ENCODE measurements at regions not wholly inside any gene's neighbourhood (a gene's known extent, or its start where the extent isn't known, plus 50 kb on each side); places are given as distances from the start of the nearest gene placed in this dataset.
A peak's percentile ranks its signal among the peaks of the same experiment; 100 is the strongest.

DNA sequence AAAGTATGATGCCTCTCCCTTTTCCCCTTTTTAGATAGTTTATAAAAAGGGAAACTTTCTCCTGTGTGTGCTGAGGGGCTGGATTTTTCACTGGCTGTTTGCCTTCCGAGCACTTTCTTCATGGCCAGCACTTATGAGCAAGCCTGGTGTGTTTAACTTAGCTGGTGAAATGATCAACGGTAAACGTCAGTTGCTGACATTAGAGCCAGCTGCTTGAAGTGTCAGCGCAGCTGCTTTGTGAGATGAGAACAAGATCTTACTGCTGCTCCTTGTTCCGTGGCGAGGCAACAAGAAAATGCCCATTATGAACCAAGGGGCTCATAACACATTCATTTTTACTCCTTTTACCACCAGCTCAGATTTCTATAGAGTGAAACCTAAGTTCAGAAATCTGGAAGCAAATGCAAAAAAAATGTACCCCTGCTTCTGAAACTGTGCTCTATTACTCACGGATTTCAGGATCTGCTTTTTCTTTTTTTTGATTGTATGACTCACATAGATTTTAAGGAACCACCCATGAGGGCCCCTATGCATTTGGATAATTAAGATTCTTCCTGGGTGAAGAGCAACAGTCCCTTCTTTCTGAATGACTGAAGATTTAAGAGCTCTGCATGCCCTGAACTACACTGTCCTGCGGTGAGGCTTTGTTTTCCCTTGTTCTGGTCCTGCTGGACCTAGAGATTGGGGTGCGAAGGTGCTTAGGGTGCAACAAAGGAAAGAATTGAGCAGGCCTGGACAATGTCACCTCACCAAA is 74.3 kb upstream of the CPM start:
- no peak overlapping the region for H3K23ac ChIP-seq (ENCODE audit: low read length)
- no peaks in the 10 kb centered on the region for H3K27me3 ChIP-seq (ENCODE audit: insufficient read depth, low read length)
- no peak overlapping the region for H2BK5ac ChIP-seq (ENCODE audit: low read depth, low read length, poor library complexity)
- peak overlapping the region; percentile 51 for H3K27ac ChIP-seq (ENCODE audit: low read depth, low read length)
- peak overlapping the region; percentile 24 for H3K4me2 ChIP-seq (ENCODE audit: low read length)
- H4K8ac ChIP-seq (ENCODE audit: low read depth, low read length) = no peak overlapping the region
- H3K4ac ChIP-seq (ENCODE audit: low read depth, low read length) = no peak overlapping the region
- H2AK5ac ChIP-seq (ENCODE audit: low read length) = no peak overlapping the region
- H3K4me1 ChIP-seq (ENCODE audit: control insufficient read depth in 1 of 2, insufficient read depth in 2 of 2, low read length in 2 of 2) = peaks cover 2 to 11% of the 10 kb centered on the region in 2 experiments
- no peaks in the 10 kb centered on the region for H3K79me2 ChIP-seq (ENCODE audit: control insufficient read depth, insufficient read depth, low read length, poor library complexity)
- no peak overlapping the region for H3K4me3 ChIP-seq (ENCODE audit: low read depth, low read length)
- WGBS (ENCODE audit: extremely low coverage, insufficient coverage, insufficient read length) = no CpG with 5 or more reads among the region's 9 CpGs
- no peak overlapping the region for H2BK12ac ChIP-seq (ENCODE audit: low read length)
- H4K12ac ChIP-seq (ENCODE audit: low read depth, low read length) = no peak overlapping the region
- H4K91ac ChIP-seq (ENCODE audit: low read depth, low read length) = no peak overlapping the region
- H2AFZ ChIP-seq (ENCODE audit: insufficient read depth, low read length, poor library complexity) = no peak overlapping the region
- no peaks in the 10 kb centered on the region for H3K79me1 ChIP-seq (ENCODE audit: low read length)
- no peak overlapping the region for H3K14ac ChIP-seq (ENCODE audit: low read length)
- H3K9me3 ChIP-seq (ENCODE audit: insufficient read depth, low read depth, low read length) = no peaks in the 10 kb centered on the region
- no peak overlapping the region for H2BK120ac ChIP-seq (ENCODE audit: insufficient read depth, low read length, poor library complexity)
- no peak overlapping the region for H3K9ac ChIP-seq (ENCODE audit: low read length)
- no peaks in the 10 kb centered on the region for H3K36me3 ChIP-seq (ENCODE audit: control insufficient read depth in 1 of 2, insufficient read depth in 2 of 2, low read length in 2 of 2)
- no peak overlapping the region for H3K18ac ChIP-seq (ENCODE audit: low read length)
- DNase-seq = peak; percentile 56 to 86

DNA sequence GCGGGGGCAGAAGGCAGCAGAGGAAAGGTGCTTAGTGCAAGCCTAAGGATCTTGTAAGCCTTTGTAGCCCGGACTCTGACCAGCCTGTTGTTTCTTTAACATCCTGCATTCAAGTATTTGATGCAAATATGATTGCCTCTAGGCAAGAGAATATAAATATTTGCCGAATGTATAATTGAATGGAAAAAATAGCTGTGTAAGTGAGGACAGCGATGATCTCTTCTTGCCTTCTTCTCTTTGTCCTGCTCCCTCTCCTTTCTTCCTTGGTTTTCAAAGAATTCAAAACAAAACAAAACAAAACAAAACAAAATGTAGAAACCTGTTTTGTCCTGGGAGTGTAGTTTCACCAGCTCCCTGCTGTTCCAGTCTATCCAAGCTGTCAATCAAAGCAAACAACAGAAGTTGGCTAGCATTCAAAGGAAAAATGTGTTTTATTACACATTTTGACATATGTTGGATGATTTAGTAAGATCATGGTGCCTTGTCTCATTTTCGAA is 74.9 kb upstream of the CPM start:
- no peak overlapping the region for H3K18ac ChIP-seq (ENCODE audit: low read length)
- H3K36me3 ChIP-seq (ENCODE audit: control insufficient read depth in 1 of 2, insufficient read depth in 2 of 2, low read length in 2 of 2) = no peaks in the 10 kb centered on the region
- peak overlapping the region; percentile 9 for H3K4me2 ChIP-seq (ENCODE audit: low read length)
- no peaks in the 10 kb centered on the region for H3K79me1 ChIP-seq (ENCODE audit: low read length)
- no peak overlapping the region for H3K4me3 ChIP-seq (ENCODE audit: low read depth, low read length)
- no CpG with 5 or more reads among the region's 5 CpGs for WGBS (ENCODE audit: extremely low coverage, insufficient coverage, insufficient read length)
- H2BK5ac ChIP-seq (ENCODE audit: low read depth, low read length, poor library complexity) = no peak overlapping the region
- no peak overlapping the region for H3K14ac ChIP-seq (ENCODE audit: low read length)
- no peak overlapping the region for H4K12ac ChIP-seq (ENCODE audit: low read depth, low read length)
- H2AFZ ChIP-seq (ENCODE audit: insufficient read depth, low read length, poor library complexity) = no peak overlapping the region
- peaks cover 2 to 11% of the 10 kb centered on the region in 2 experiments for H3K4me1 ChIP-seq (ENCODE audit: control insufficient read depth in 1 of 2, insufficient read depth in 2 of 2, low read length in 2 of 2)
- H3K4ac ChIP-seq (ENCODE audit: low read depth, low read length) = no peak overlapping the region
- no peak overlapping the region for H3K23ac ChIP-seq (ENCODE audit: low read length)
- H2BK120ac ChIP-seq (ENCODE audit: insufficient read depth, low read length, poor library complexity) = no peak overlapping the region
- no peak overlapping the region for H2AK5ac ChIP-seq (ENCODE audit: low read length)
- DNase-seq = peak; percentile 19 to 80
- no peaks in the 10 kb centered on the region for H3K9me3 ChIP-seq (ENCODE audit: insufficient read depth, low read depth, low read length)
- no peak overlapping the region for H4K91ac ChIP-seq (ENCODE audit: low read depth, low read length)
- no peaks in the 10 kb centered on the region for H3K27me3 ChIP-seq (ENCODE audit: insufficient read depth, low read length)
- H4K8ac ChIP-seq (ENCODE audit: low read depth, low read length) = no peak overlapping the region
- no peak overlapping the region for H2BK12ac ChIP-seq (ENCODE audit: low read length)
- H3K9ac ChIP-seq (ENCODE audit: low read length) = no peak overlapping the region
- H3K27ac ChIP-seq (ENCODE audit: low read depth, low read length) = peak overlapping the region; percentile 29
- H3K79me2 ChIP-seq (ENCODE audit: control insufficient read depth, insufficient read depth, low read length, poor library complexity) = no peaks in the 10 kb centered on the region

DNA sequence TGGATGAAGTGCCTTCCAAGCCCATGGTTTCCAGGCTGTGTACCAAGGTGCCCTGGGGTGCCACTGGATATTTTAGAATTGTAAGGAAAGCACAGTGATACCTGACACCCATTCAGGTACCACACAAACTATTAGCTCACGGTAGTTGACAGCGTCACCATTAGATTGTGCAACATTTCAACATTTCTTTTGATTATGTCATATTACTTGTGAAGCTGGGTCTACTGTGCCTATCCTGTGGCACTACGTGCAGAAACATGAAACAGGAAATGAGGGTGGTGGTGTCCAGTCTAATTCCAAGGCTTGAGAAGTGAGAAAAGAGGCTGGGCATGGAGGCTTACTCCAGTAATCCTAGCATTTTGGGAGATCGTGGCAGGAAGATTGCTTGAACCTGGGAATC is 75.5 kb upstream of the CPM start:
- no peak overlapping the region for H4K12ac ChIP-seq (ENCODE audit: low read depth, low read length)

DNA sequence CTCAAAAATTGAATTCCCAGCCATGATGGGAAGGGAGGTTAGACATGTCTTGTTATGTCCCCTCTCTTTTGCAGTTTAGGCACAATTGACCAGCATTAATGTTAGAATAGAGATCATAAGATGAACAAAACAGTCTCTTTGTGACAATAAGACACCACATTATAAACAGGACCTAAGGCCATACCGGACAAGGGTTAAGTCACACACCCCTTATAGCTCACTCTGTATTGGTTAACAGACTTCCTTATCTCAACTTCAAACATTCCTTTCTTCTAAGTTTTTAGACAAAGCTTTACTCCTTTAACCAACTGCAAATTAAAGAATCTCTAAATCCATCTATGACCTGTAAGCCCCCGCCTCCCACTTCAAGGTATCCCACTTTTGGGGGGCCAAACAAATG is 81.1 kb upstream of the CPM start:
- Histone ChIP-seq H3K9me3 (ENCODE audit: insufficient read depth, low read depth, low read length) (no peaks in the 10 kb centered on the region), H3K14ac (ENCODE audit: low read length) (no peak overlapping the region), H2AK5ac (ENCODE audit: low read length) (no peak overlapping the region), H2BK5ac (ENCODE audit: low read depth, low read length, poor library complexity) (no peak overlapping the region), H4K8ac (ENCODE audit: low read depth, low read length) (no peak overlapping the region), H4K12ac (ENCODE audit: low read depth, low read length) (no peak overlapping the region), H3K4me3 (ENCODE audit: low read depth, low read length) (no peak overlapping the region), H3K4ac (ENCODE audit: low read depth, low read length) (no peak overlapping the region), H2AFZ (ENCODE audit: insufficient read depth, low read length, poor library complexity) (no peak overlapping the region), H3K9ac (ENCODE audit: low read length) (no peak overlapping the region), H3K23ac (ENCODE audit: low read length) (no peak overlapping the region), H3K4me2 (ENCODE audit: low read length) (no peak overlapping the region), H3K4me1 (ENCODE audit: control insufficient read depth in 1 of 2, insufficient read depth in 2 of 2, low read length in 2 of 2) (peaks cover 3 to 6% of the 10 kb centered on the region in 2 experiments), H2BK12ac (ENCODE audit: low read length) (no peak overlapping the region), H2BK120ac (ENCODE audit: insufficient read depth, low read length, poor library complexity) (no peak overlapping the region), H3K36me3 (ENCODE audit: control insufficient read depth in 1 of 2, insufficient read depth in 2 of 2, low read length in 2 of 2) (no peaks in the 10 kb centered on the region), H3K18ac (ENCODE audit: low read length) (no peak overlapping the region), H4K91ac (ENCODE audit: low read depth, low read length) (no peak overlapping the region), H3K27ac (ENCODE audit: low read depth, low read length) (no peak overlapping the region), H3K79me1 (ENCODE audit: low read length) (peaks cover 2% of the 10 kb centered on the region), H3K79me2 (ENCODE audit: control insufficient read depth, insufficient read depth, low read length, poor library complexity) (no peaks in the 10 kb centered on the region), H3K27me3 (ENCODE audit: insufficient read depth, low read length) (no peaks in the 10 kb centered on the region)
- no CpG with 5 or more reads among the region's 2 CpGs for WGBS (ENCODE audit: extremely low coverage, insufficient coverage, insufficient read length)
- DNase-seq = no peak

More for the DNA sequence above, 75.5 kb upstream of the CPM start:
- H3K18ac ChIP-seq (ENCODE audit: low read length) = no peak overlapping the region
- no CpG with 5 or more reads among the region's 4 CpGs for WGBS (ENCODE audit: extremely low coverage, insufficient coverage, insufficient read length)
- peaks cover 2 to 11% of the 10 kb centered on the region in 2 experiments for H3K4me1 ChIP-seq (ENCODE audit: control insufficient read depth in 1 of 2, insufficient read depth in 2 of 2, low read length in 2 of 2)
- no peaks in the 10 kb centered on the region for H3K27me3 ChIP-seq (ENCODE audit: insufficient read depth, low read length)
- DNase-seq = peak; percentile 82 to 100
- no peak overlapping the region for H2BK120ac ChIP-seq (ENCODE audit: insufficient read depth, low read length, poor library complexity)
- no peak overlapping the region for H3K4me2 ChIP-seq (ENCODE audit: low read length)
- H3K36me3 ChIP-seq (ENCODE audit: control insufficient read depth in 1 of 2, insufficient read depth in 2 of 2, low read length in 2 of 2) = no peaks in the 10 kb centered on the region
- no peak overlapping the region for H2BK12ac ChIP-seq (ENCODE audit: low read length)
- no peak overlapping the region for H2AFZ ChIP-seq (ENCODE audit: insufficient read depth, low read length, poor library complexity)
- H2BK5ac ChIP-seq (ENCODE audit: low read depth, low read length, poor library complexity) = no peak overlapping the region
- no peak overlapping the region for H4K8ac ChIP-seq (ENCODE audit: low read depth, low read length)
- no peak overlapping the region for H3K4ac ChIP-seq (ENCODE audit: low read depth, low read length)
- no peak overlapping the region for H3K4me3 ChIP-seq (ENCODE audit: low read depth, low read length)
- no peak overlapping the region for H3K14ac ChIP-seq (ENCODE audit: low read length)
- H4K91ac ChIP-seq (ENCODE audit: low read depth, low read length) = no peak overlapping the region
- H3K27ac ChIP-seq (ENCODE audit: low read depth, low read length) = peak overlapping the region; percentile 0
- H3K9me3 ChIP-seq (ENCODE audit: insufficient read depth, low read depth, low read length) = no peaks in the 10 kb centered on the region
- no peak overlapping the region for H3K9ac ChIP-seq (ENCODE audit: low read length)
- no peak overlapping the region for H2AK5ac ChIP-seq (ENCODE audit: low read length)
- no peak overlapping the region for H3K23ac ChIP-seq (ENCODE audit: low read length)
- no peaks in the 10 kb centered on the region for H3K79me2 ChIP-seq (ENCODE audit: control insufficient read depth, insufficient read depth, low read length, poor library complexity)
- H3K79me1 ChIP-seq (ENCODE audit: low read length) = no peaks in the 10 kb centered on the region

Measured in trophoblast cell (in vitro differentiated cells and primary cell).